Pancreas (tissue), 10 donors: ENCODE measurements at regions not wholly inside any gene's neighbourhood (a gene's known extent, or its start where the extent isn't known, plus 50 kb on each side); places are given as distances from the start of the nearest gene placed in this dataset.
"Not testable (repeated sequence)": the region's sequence is repeated elsewhere in the genome, so short reads cannot be mapped to it uniquely, and the experiment has no call there.

Experiments
- ATAC-seq, 4 donors: fragments of 200-7000 bp; cut with Tn5 transposase; one replicate each; pipeline versions ENCODE4 v1.8.0 to v1.9.1; 2020; ENCODE audit warnings: mild to moderate bottlenecking in 4 of 4, moderate library complexity in 4 of 4
- DNase-seq, 6 donors: peaks; one replicate each; pipeline ENCODE4 v3.0.0-alpha.2; 2020
- FAIRE-seq: peaks from 2 replicates; lab custom pipeline; 2012; peaks lifted over from hg19 to GRCh38; lab: Jason Lieb, UNC
- H3K27ac ChIP-seq, 4 donors: fragments of 200-600 bp; sonication (generic); 1 replicate in 3 of 4; 2 replicates in 1 of 4; pipeline versions ENCODE4 v1.5.0 to v1.8.0; 2020
- H3K27me3 ChIP-seq, 4 donors: fragments of 200-600 bp; one replicate each; pipeline ENCODE4 v1.8.0; 2021
- H3K36me3 ChIP-seq, 3 donors: fragments of 200-600 bp; sonication (generic) in 1 of 3; one replicate each; pipeline versions ENCODE4 v1.5.0 to v1.8.0; 2020 to 2021
- H3K4me1 ChIP-seq, 3 donors: fragments of 200-600 bp; one replicate each; pipeline ENCODE4 v1.8.0; 2021
- H3K4me3 ChIP-seq, 4 donors: fragments of 200-600 bp; sonication (generic) in 2 of 4; one replicate each; pipeline versions ENCODE4 v1.5.0 to v1.8.0; 2020 to 2021
- H3K9me3 ChIP-seq, 4 donors: fragments of 200-600 bp; one replicate each; pipeline ENCODE4 v1.8.0; 2021
- WGBS, 2 donors: extraction: QIAGEN DNeasy Blood & Tissue Kit; methylation state at CpG; one replicate each; pipeline ENCODE4 v1.1.7; 2013; 5-methylcytosine and 5-hydroxymethylcytosine counted together
- intact Hi-C, 3 donors: fragments of 100-400 bp; cut with DNase I; formaldehyde crosslinking; loops; one replicate each; pipeline versions ENCODE4 v1.11.1 to v1.14.2; 2022
- donor health status: healthy with polysubstance abuse.
- donor health status: DM: no; HTN: no; CAD: no; lungs with moderate emphysema.
- donor health status: DM: no; HTN: no; CAD: no.
- donor health status: control.
- donor health status: control.
- donor health status: Bipolar disorder and iron deficiency.
- donor health status: DM: yes; HTN: yes; CAD: no.
- donor health status: DM: no; HTN: no; CAD: no.
- donor health status: DM: no; HTN: no; CAD: no.
- donor health status: DM: yes; HTN: yes; CAD: no.

DNA sequence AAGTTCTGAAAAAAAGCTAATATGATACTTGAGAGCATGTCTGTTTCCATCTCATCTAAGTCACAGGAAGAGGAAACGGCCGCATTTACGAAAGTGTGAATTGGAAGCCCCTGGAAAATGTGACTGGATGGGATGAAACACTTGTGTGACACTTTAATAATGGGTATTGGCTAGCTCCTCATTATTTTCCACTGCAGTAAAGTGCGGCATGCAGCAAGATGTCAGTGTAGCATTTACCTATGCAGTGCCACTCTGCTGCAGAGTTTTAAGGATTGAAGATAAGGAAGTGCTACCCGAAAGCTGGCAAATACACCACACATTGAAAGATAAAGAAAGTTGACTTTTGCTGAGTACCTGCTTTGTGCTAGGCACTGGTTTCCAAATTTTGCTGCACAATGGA is 249.5 kb upstream of the FAM240B start:
- H3K27ac ChIP-seq, FAIRE-seq, H3K36me3 ChIP-seq, H3K9me3 ChIP-seq, H3K27me3 ChIP-seq, DNase-seq, H3K4me3 ChIP-seq, intact Hi-C loops, H3K4me1 ChIP-seq: not testable (repeated sequence)
- 20 to 24% methylated on average over 3 of the region's 5 CpGs for WGBS, 2 donors
- peak; percentile 31 to 73 (median 57) for ATAC-seq

DNA sequence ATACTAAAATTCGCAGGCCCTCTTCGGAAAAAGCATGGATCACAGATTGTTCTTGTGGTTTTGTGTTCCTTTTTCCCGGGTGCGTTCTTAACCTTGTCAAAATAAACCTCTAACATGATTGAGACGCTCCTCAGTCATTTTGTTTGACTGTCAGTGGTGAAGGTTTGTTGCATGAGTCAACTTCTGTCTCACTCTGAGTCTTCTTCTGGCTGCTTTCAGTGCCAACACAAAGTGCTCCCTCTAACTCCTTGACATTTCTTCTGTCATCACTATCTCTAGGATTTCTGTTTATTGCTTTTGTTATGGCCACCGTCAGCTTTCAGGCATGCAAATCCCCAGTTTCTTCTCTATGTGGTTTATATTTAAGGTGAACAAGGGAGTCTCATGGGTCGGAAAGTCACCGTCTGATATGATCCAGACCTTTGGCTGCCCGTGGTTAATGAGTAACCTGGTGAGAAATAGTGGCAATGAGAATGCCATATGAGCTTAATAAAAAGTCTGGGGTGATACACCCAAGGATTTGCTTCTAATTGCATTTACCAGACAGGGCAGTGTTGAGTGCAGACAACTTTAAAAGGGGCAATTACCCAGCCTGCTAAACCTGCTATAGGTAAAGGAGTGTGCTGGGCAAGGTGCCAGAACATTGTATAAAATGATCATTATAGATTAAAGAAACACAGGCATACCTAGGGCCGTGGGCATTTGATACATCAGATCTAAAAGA is 248.9 kb upstream of the FAM240B start:
- WGBS, 2 donors, result 38 to 40% methylated on average over 5 of the region's 10 CpGs

DNA sequence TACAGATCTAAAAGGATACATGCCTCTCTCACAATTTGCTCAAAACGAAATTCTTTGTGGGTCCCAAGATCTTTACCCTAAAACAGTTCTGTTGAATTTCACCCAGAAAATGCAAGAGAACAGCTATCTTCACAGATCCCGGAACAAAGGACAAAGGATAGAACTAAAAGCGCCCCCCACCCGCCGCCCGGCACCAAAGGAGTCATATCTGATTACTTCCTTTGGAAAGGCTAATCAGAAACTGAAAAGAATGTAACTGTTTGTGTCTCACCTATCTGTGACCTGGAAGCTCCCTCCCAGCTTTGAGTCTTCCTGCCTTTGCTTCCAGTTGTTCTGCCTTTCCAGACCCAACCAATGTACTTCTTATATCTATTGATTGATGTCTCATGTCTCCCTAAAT is 247.9 kb upstream of the FAM240B start:
- H3K4me3 ChIP-seq, intact Hi-C loops, H3K9me3 ChIP-seq, H3K4me1 ChIP-seq, H3K36me3 ChIP-seq, H3K27me3 ChIP-seq, DNase-seq, H3K27ac ChIP-seq, FAIRE-seq, ATAC-seq: not testable (repeated sequence)
- no CpG with 5 or more reads among the region's 6 CpGs for WGBS, 2 donors

More for the DNA sequence above, 248.9 kb upstream of the FAM240B start:
- peak; percentile 77 for FAIRE-seq
- DNase-seq, H3K9me3 ChIP-seq, H3K4me1 ChIP-seq, intact Hi-C loops, H3K27ac ChIP-seq, H3K36me3 ChIP-seq, H3K27me3 ChIP-seq, H3K4me3 ChIP-seq: not testable (repeated sequence)
- ATAC-seq, result peak; percentile 90 to 99 (median 94)

DNA sequence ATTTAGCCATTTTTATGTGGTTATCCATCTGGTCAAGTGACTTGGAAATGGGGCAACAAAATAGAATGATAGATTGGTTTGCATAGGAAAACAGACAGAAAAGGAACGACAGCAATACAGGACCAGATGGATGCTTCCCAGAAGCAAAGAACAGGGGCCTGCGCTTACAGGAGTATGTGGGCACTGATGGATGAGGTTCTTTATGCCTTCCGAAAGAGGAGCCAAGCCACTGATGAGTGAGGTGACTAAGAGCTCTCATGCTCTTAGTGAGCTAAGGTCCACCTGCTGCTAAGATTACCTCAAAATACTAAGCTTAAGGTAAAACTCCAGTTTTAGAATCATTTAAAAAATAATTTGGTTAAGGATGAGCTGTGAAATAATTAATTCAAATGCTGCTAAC is 247.4 kb upstream of the FAM240B start:
- DNase-seq, H3K9me3 ChIP-seq, H3K4me1 ChIP-seq, H3K27me3 ChIP-seq, H3K27ac ChIP-seq, H3K4me3 ChIP-seq, intact Hi-C loops, FAIRE-seq, ATAC-seq, H3K36me3 ChIP-seq: not testable (repeated sequence)
- WGBS, 2 donors, result no CpG with 5 or more reads among the region's 3 CpGs

DNA sequence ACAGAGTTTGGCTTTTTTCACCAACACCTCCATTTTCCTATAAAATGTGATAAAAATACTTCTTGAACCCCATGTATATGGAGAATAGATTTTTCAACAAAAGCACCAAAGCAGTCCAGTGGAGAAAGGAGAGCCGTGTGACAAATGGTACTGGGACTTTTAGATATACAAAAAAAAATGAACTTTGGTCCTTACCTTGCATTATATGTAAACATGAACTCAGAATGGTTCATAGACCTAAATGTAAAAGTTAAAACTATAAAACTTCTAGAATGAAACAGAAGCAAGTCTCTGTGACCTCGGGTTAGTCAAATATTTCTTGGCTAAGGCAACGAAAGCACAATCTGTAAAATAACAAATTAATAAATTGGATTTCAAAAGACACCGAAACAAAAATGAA is 239.9 kb upstream of the FAM240B start:
- no CpG with 5 or more reads among the region's 4 CpGs for WGBS, 2 donors
- H3K27me3 ChIP-seq, H3K4me1 ChIP-seq, ATAC-seq, H3K27ac ChIP-seq, H3K36me3 ChIP-seq, H3K9me3 ChIP-seq, H3K4me3 ChIP-seq, DNase-seq, intact Hi-C loops: not testable (repeated sequence)
- FAIRE-seq, result peak; percentile 53

DNA sequence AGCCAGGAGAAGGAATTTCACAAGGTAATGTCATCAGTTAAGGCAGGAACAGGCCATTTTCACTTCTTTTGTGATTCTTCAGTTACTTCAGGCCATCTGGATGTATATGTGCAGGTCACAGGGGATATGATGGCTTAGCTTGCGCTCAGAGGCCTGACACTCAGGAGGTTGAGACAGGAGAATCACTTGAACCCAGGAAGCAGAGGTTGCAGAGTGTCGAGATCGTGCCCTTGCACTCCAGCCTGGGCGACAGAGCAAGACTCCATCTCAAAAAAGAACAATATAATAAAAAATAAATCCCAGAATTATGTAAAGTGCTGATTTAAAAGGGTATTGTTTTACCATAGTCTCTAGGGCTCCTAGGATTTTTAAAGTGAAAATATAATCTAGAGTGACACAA is 235.9 kb upstream of the FAM240B start:
- DNase-seq, H3K27me3 ChIP-seq, intact Hi-C loops, H3K4me1 ChIP-seq, H3K4me3 ChIP-seq, H3K27ac ChIP-seq, H3K9me3 ChIP-seq, H3K36me3 ChIP-seq, FAIRE-seq, ATAC-seq: not testable (repeated sequence)
- WGBS, 2 donors, result 76 to 79% methylated on average over 4 of the region's 4 CpGs

DNA sequence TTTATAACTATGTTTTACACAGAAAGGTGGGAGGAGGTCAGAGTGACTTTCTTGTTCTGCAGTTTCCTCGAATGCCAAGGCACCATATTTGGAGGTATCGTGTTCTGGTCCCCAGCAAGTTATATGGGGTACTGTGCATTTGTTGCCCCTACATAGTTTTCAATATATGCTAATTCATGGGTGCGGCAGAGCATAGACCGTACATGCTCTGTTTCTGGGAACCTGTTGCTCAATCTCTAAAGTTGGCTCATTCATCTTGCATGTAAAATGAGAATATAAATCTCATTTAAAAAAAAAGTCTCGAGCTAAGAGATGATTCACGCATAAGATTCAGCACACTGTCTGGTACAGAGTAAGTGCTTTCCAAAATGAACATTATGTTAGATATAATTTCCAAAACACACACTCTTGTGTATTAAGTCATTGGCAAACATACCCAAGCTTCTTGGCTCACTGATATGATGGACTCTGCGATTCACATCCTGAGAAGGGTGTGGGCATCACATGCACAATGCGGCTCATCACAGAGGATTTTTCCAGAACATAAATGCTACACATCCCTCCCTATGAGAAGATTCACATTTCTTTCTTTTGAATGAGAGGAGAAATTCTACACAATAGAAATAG is 232.9 kb upstream of the FAM240B start:
- ATAC-seq, H3K4me3 ChIP-seq, H3K9me3 ChIP-seq, DNase-seq, H3K27me3 ChIP-seq, FAIRE-seq, H3K4me1 ChIP-seq, H3K36me3 ChIP-seq, H3K27ac ChIP-seq, intact Hi-C loops: not testable (repeated sequence)
- 45 to 56% methylated on average over 4 of the region's 8 CpGs for WGBS, 2 donors

DNA sequence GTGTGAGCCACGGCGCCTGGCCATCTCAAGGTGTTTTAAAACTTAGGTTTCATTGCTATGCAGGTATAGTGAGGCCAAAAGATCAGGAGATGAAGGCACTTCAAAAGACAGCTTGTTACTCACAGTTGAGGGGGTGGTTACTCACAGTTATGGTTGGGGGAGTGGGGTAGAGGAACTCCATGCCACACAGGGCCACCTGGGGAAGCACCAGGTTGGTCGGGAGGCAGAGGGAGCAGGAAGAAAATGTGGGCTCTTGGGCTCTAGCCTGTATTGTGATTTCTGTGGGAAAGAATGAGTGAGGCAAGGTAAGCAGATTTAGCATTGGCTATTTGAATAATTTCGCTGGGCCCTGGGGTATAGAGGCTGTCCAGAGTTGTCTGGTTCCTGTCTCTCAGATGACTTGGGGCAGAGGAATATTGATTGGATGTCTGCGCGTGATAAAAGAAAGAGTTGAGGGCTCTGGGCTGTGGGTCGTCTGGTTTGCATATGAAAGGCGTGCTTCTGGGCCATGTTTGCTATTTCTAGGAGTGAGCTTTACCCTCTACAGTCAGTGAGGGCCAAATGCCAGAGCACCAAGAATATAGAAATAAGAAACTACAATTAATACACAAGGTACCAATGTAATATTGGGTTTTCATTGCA is 226.1 kb upstream of the FAM240B start:
- FAIRE-seq, H3K36me3 ChIP-seq, H3K27me3 ChIP-seq, H3K4me1 ChIP-seq, intact Hi-C loops, H3K9me3 ChIP-seq, H3K4me3 ChIP-seq, H3K27ac ChIP-seq, DNase-seq, ATAC-seq: not testable (repeated sequence)
- no CpG with 5 or more reads among the region's 8 CpGs for WGBS, 2 donors

DNA sequence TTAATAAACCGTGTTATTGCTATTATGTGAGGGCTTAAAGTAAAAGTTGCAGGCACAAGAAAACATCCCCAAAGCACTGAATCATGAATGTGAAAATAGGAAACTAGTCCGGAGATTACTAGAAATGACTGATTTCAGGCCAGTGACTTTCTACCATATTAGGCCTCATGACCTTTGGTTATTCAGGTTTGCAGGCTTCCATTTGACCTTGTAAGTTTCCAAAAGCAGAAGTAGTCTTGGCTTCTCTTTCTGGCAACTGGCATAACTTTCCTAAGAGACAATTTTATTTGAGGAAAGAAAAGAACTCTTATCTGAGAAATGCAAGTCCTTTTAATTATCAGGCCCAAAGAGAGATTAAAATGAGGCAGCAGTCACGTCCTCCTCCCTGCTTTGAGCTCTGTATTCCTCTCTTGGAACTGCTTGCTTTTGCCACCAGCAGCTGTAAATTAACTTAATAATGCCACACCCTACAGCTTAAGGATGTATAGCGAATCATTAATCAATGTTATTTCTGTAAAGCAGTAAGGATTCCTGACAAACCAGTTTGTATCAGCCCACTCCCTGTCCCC is 225.0 kb upstream of the FAM240B start:
- FAIRE-seq, intact Hi-C loops, ATAC-seq, H3K4me1 ChIP-seq, H3K27me3 ChIP-seq, H3K4me3 ChIP-seq, H3K27ac ChIP-seq, H3K9me3 ChIP-seq, H3K36me3 ChIP-seq, DNase-seq: not testable (repeated sequence)
- no CpG with 5 or more reads among the region's 4 CpGs for WGBS, 2 donors

DNA sequence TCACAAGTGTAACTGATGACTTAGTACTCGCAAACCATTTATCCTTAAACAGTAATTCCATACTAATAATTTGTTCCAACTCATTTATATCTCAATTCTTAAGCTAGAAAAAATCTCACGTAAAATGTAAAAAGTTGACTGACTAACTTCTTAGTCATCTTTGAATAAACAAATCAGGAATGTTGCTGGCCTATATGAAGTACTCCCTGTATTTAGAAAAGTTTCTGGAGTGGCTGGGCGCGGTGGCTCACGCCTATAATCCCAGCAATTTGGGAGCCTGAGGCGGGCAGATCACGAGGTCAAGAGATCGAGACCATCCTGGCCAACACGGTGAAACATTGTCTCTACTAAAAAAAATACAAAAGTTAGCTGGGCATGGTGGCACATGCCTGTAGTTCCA is 220.6 kb upstream of the FAM240B start:
- H3K36me3 ChIP-seq, H3K27ac ChIP-seq, H3K27me3 ChIP-seq, FAIRE-seq, H3K4me3 ChIP-seq, H3K4me1 ChIP-seq, ATAC-seq, DNase-seq, intact Hi-C loops, H3K9me3 ChIP-seq: not testable (repeated sequence)
- WGBS, 2 donors, result no CpG with 5 or more reads among the region's 9 CpGs

DNA sequence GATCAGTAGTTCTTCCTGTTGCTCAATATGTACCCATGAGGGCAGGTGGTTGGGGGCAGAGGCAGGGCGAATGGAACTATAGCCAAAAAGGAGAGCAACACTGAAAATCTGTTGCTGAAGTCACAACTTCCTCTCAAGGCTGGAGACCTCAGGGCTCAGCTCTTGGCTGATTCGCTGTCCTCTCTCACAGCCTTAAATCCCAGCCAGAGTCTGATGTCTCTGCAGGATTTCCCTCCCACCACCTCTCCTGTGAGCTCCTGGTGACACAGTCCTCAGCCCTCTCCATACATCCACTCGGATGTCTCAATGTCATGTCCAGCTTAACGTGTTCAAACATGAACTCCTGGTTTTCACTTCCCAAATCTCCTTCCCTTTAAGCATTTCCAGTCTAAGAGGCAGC is 218.7 kb upstream of the FAM240B start:
- FAIRE-seq, H3K36me3 ChIP-seq, H3K4me3 ChIP-seq, H3K9me3 ChIP-seq, DNase-seq, H3K27me3 ChIP-seq, H3K27ac ChIP-seq, intact Hi-C loops, H3K4me1 ChIP-seq: not testable (repeated sequence)
- 27 to 33% methylated on average over 1 of the region's 4 CpGs for WGBS, 2 donors
- peak in 1 of 4 donors; percentile 47 for ATAC-seq

DNA sequence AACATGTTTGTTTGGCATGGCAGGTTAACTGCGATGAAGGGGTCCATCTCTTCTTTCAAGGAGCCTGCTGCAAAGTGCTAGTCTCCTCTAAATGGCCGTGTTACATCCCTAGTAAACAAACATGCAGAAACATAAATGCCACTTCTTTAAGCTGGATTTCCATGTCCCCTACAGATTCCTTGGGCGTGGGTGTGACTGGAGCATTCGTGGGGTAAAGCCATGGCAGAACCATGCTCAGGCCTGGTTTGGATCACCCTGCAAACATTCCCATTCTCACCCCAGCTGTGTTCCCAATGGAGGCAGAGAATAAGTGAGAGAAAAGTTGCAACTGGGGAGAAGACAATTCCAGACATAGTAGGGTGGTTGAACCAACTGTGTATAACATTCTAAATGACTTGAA is 208.0 kb upstream of the FAM240B start:
- H3K4me1 ChIP-seq, H3K27ac ChIP-seq, ATAC-seq, H3K9me3 ChIP-seq, H3K36me3 ChIP-seq, FAIRE-seq, H3K27me3 ChIP-seq, intact Hi-C loops, H3K4me3 ChIP-seq, DNase-seq: not testable (repeated sequence)
- 53 to 54% methylated on average over 2 of the region's 4 CpGs for WGBS, 2 donors
